Panc1 (cell line): ENCODE measurements at regions not wholly inside any gene's neighbourhood (a gene's known extent, or its start where the extent isn't known, plus 50 kb on each side); places are given as distances from the start of the nearest gene placed in this dataset.

Experiments used
- ATAC-seq: fragments of 200-7000 bp; cut with Tn5 transposase; 2 replicates; pipeline ENCODE4 v1.9.1; 2020; ENCODE audit warnings: mild to moderate bottlenecking, moderate library complexity
- BruUV-seq: library from RNA; stranded (reverse); fragments of 400-500 nt; replicated peaks from 2 replicates; lab custom pipeline; 2021; lab: Mats Ljungman, UMichigan
- CTCF ChIA-PET: fragments of 300-600 bp; sonication (Branson Sonifier 250); formaldehyde crosslinking; loops from one replicate; lab custom pipeline; 2022; ENCODE audit warnings: antibody characterized with exemption; lab: Charles Lee
- POLR2A ChIA-PET: fragments of 300-600 bp; sonication (Branson Sonifier 250); formaldehyde crosslinking; loops from one replicate; lab custom pipeline; 2022; ENCODE audit warnings: antibody characterized with exemption; lab: Charles Lee
- DNase-seq: peaks from one replicate; pipeline ENCODE4 v3.0.0-alpha.2; 2010; ENCODE audit warnings: low read depth, low spot score
- H3K27ac ChIP-seq: 2 replicates; pipeline ENCODE4 v1.5.1; 2011; ENCODE audit warnings: mild to moderate bottlenecking, low read length, inconsistent platforms
- H3K27me3 ChIP-seq: fragments of 200-500 bp; sonication (Bioruptor generic); 2 replicates; pipeline ENCODE4 v1.6.0; 2014; ENCODE audit warnings: low read length, inconsistent platforms; ENCODE audit not compliant: control insufficient read depth, insufficient read depth
- H3K36me3 ChIP-seq: fragments of 200-500 bp; sonication (Bioruptor generic); 2 replicates; pipeline ENCODE4 v1.5.1; 2014; ENCODE audit warnings: inconsistent platforms, mild to moderate bottlenecking, low read length, moderate library complexity; ENCODE audit not compliant: control insufficient read depth, insufficient read depth
- H3K4me1 ChIP-seq: 2 replicates; pipeline ENCODE4 v1.5.1; 2011; ENCODE audit warnings: inconsistent platforms, mild to moderate bottlenecking, low read length, moderate library complexity; ENCODE audit not compliant: control insufficient read depth, insufficient read depth
- H3K4me3 ChIP-seq, 2 experiments: 2 replicates each; pipeline ENCODE4 v1.5.1; 2011 to 2012; ENCODE audit warnings: low read depth in 2 of 2, low read length in 2 of 2, mild to moderate bottlenecking in 2 of 2, inconsistent platforms in 1 of 2, moderate library complexity in 1 of 2
- H3K9me3 ChIP-seq: fragments of 200-500 bp; sonication (Bioruptor generic); 2 replicates; pipeline ENCODE4 v1.5.1; 2014; ENCODE audit warnings: low read depth, mild to moderate bottlenecking, inconsistent platforms, low read length, moderate library complexity; ENCODE audit not compliant: control insufficient read depth, insufficient read depth
- POLR2AphosphoS5 ChIP-seq: IDR thresholded peaks from 2 replicates; pipeline ENCODE4 v1.6.1; 2012; ENCODE audit warnings: mild to moderate bottlenecking, low read depth, low read length, moderate library complexity
- SIN3A ChIP-seq: IDR thresholded peaks from 2 replicates; pipeline ENCODE4 v1.6.1; 2012; ENCODE audit warnings: low read depth, mild to moderate bottlenecking, low read length, moderate library complexity, borderline replicate concordance; ENCODE audit not compliant: insufficient read depth
- TCF7L2 ChIP-seq: IDR thresholded peaks from 2 replicates; pipeline ENCODE4 v1.6.1; 2011; ENCODE audit warnings: mild to moderate bottlenecking, low read depth, low read length, inconsistent platforms
- in situ Hi-C: cut with HindIII; loops from 2 replicates; pipeline ENCODE4 v1.10.0; 2016; ENCODE audit warnings: low sequenced_read_pairs, low pct_unique_long_range_greater_than_20kb
- intact Hi-C: fragments of 100-400 bp; cut with micrococcal nuclease; formaldehyde crosslinking; loops from one replicate; pipeline ENCODE4 v1.10.0; 2022; ENCODE audit not compliant: unreplicated experiment
- TF ChIP-seq, protein P1 (sequence below), 2 experiments: IDR thresholded peaks; 2 replicates each; pipeline ENCODE4 v1.6.1; 2011 to 2012; ENCODE audit warnings: low read depth in 2 of 2, control low read depth in 1 of 2, low read length in 1 of 2, mild to moderate bottlenecking in 1 of 2, moderate library complexity in 1 of 2; ENCODE audit not compliant: insufficient read depth in 1 of 2
- TF ChIP-seq, protein P2 (sequence below): fragments of 450-650 bp; IDR thresholded peaks from 2 replicates; pipeline ENCODE4 v1.5.1; 2017; ENCODE audit warnings: mild to moderate bottlenecking

DNA sequence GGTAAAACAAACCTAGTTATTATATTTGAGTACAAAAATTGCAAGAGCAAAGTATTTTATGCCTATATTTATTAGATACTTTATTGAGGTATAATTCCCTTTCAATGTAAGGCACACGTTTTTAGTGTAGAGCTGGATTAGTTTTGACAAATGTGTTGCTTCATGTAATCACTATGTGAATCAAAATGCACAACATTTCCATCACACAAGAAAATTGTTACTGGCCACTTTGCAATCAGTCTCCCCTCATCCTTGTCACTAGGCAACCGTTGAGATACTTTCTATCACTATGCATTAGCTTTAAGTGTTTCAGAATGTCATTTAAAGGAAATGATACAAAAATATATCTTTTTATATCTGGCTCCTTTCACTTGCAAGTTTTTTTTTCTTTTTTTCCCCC is 531.0 kb downstream of the CCER1 start:
- ATAC-seq = no peak
- in situ Hi-C loops = no loop called here

DNA sequence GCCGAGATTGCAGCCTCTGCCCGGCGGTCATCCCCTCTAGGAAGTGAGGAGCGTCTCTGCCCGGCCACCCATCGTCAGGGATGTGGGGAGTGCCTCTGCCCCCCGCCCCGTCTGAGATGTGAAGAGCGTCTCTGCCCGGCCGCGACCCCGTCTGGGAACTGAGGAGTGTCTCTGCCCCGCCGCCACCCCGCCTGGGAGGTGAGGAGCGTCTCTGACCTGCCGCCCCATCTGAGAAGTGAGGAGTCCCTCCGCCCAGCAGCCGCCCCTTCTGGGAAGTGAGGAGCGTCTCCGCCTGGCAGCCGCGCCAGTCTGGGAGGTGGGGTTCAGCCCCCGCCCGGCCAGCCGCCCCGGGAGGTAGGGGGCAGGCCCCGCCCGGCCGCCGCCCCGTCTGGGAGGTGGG is 544.0 kb downstream of the CCER1 start:
- DNase-seq = no peak
- POLR2A ChIA-PET = no interaction called here
- Histone ChIP-seq H3K4me3 (no peak overlapping the region), H3K9me3 (no peaks in the 10 kb centered on the region), H3K4me1 (no peaks in the 10 kb centered on the region), H3K27me3 (no peaks in the 10 kb centered on the region), H3K27ac (no peak overlapping the region), H3K36me3 (no peaks in the 10 kb centered on the region)
- BruUV-seq = no TSS peak
- CTCF ChIA-PET = no interaction called here
- no peak for ATAC-seq
- TF ChIP-seq SIN3A (no peak), TCF7L2 (no peak), POLR2AphosphoS5 (no peak)
- TF ChIP-seq, protein P1, sequence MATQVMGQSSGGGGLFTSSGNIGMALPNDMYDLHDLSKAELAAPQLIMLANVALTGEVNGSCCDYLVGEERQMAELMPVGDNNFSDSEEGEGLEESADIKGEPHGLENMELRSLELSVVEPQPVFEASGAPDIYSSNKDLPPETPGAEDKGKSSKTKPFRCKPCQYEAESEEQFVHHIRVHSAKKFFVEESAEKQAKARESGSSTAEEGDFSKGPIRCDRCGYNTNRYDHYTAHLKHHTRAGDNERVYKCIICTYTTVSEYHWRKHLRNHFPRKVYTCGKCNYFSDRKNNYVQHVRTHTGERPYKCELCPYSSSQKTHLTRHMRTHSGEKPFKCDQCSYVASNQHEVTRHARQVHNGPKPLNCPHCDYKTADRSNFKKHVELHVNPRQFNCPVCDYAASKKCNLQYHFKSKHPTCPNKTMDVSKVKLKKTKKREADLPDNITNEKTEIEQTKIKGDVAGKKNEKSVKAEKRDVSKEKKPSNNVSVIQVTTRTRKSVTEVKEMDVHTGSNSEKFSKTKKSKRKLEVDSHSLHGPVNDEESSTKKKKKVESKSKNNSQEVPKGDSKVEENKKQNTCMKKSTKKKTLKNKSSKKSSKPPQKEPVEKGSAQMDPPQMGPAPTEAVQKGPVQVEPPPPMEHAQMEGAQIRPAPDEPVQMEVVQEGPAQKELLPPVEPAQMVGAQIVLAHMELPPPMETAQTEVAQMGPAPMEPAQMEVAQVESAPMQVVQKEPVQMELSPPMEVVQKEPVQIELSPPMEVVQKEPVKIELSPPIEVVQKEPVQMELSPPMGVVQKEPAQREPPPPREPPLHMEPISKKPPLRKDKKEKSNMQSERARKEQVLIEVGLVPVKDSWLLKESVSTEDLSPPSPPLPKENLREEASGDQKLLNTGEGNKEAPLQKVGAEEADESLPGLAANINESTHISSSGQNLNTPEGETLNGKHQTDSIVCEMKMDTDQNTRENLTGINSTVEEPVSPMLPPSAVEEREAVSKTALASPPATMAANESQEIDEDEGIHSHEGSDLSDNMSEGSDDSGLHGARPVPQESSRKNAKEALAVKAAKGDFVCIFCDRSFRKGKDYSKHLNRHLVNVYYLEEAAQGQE (IDR thresholded peaks at IDR 0.05; ENCODE audit: insufficient read depth in 1 of 2, low read depth in 2 of 2, low read length in 1 of 2) = no peak
- TF ChIP-seq, protein P2, sequence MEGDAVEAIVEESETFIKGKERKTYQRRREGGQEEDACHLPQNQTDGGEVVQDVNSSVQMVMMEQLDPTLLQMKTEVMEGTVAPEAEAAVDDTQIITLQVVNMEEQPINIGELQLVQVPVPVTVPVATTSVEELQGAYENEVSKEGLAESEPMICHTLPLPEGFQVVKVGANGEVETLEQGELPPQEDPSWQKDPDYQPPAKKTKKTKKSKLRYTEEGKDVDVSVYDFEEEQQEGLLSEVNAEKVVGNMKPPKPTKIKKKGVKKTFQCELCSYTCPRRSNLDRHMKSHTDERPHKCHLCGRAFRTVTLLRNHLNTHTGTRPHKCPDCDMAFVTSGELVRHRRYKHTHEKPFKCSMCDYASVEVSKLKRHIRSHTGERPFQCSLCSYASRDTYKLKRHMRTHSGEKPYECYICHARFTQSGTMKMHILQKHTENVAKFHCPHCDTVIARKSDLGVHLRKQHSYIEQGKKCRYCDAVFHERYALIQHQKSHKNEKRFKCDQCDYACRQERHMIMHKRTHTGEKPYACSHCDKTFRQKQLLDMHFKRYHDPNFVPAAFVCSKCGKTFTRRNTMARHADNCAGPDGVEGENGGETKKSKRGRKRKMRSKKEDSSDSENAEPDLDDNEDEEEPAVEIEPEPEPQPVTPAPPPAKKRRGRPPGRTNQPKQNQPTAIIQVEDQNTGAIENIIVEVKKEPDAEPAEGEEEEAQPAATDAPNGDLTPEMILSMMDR = no peak
- intact Hi-C loops (no loop called here), in situ Hi-C loops (no loop called here)

More for the DNA sequence above, 531.0 kb downstream of the CCER1 start:
- Histone ChIP-seq H3K27ac (no peak overlapping the region), H3K9me3 (0 out of 2 replicates have a peak, but pooled peaks cover 4% of the 10 kb centered on the region), H3K4me3 (no peak overlapping the region), H3K36me3 (no peaks in the 10 kb centered on the region), H3K4me1 (no peaks in the 10 kb centered on the region), H3K27me3 (no peaks in the 10 kb centered on the region)
- ChIA-PET POLR2A (no interaction called here), CTCF (no interaction called here)
- no peak for DNase-seq
- BruUV-seq = no TSS peak
- TF ChIP-seq TCF7L2 (no peak), POLR2AphosphoS5 (no peak), SIN3A (no peak)
- TF ChIP-seq, protein P2 = no peak
- TF ChIP-seq, protein P1 (IDR thresholded peaks at IDR 0.05; ENCODE audit: insufficient read depth in 1 of 2, low read depth in 2 of 2, low read length in 1 of 2) = no peak
- intact Hi-C loops = no loop called here
